ENCODE measurements at regions not wholly inside any gene's neighbourhood (a gene's known extent, or its start where the extent isn't known, plus 50 kb on each side); places are given as distances from the start of the nearest gene placed in this dataset.

GRCh38 chr7:80277434-80278427, 143.1 kb downstream of the GNAI1 start:
- no peak overlapping the region for H3K4me3 ChIP-seq (ENCODE audit: low read depth, low read length)
- H3K9ac ChIP-seq = no peak overlapping the region
- H3K4me1 ChIP-seq = no peaks in the 10 kb centered on the region
- H3K36me3 ChIP-seq (ENCODE audit: control insufficient read depth, insufficient read depth, low read length) = no peaks in the 10 kb centered on the region
- no peak overlapping the region for H2AFZ ChIP-seq
- no peaks in the 10 kb centered on the region for H3K79me2 ChIP-seq
- no peaks in the 10 kb centered on the region for H3K9me3 ChIP-seq (ENCODE audit: control insufficient read depth, low read length)
- H3K27me3 ChIP-seq (ENCODE audit: control insufficient read depth, insufficient read depth, low read length) = no peaks in the 10 kb centered on the region
- no peak overlapping the region for H3K27ac ChIP-seq
- no peak overlapping the region for H3K4me2 ChIP-seq (ENCODE audit: low read length)
- TF ChIP-seq, protein P1, sequence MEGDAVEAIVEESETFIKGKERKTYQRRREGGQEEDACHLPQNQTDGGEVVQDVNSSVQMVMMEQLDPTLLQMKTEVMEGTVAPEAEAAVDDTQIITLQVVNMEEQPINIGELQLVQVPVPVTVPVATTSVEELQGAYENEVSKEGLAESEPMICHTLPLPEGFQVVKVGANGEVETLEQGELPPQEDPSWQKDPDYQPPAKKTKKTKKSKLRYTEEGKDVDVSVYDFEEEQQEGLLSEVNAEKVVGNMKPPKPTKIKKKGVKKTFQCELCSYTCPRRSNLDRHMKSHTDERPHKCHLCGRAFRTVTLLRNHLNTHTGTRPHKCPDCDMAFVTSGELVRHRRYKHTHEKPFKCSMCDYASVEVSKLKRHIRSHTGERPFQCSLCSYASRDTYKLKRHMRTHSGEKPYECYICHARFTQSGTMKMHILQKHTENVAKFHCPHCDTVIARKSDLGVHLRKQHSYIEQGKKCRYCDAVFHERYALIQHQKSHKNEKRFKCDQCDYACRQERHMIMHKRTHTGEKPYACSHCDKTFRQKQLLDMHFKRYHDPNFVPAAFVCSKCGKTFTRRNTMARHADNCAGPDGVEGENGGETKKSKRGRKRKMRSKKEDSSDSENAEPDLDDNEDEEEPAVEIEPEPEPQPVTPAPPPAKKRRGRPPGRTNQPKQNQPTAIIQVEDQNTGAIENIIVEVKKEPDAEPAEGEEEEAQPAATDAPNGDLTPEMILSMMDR (IDR thresholded peaks at IDR 0.05) = no peak
